ENCODE measurements at regions not wholly inside any gene's neighbourhood (a gene's known extent, or its start where the extent isn't known, plus 50 kb on each side); places are given as distances from the start of the nearest gene placed in this dataset.
"Not testable (repeated sequence)": the region's sequence is repeated elsewhere in the genome, so short reads cannot be mapped to it uniquely, and the experiment has no call there.

DNA sequence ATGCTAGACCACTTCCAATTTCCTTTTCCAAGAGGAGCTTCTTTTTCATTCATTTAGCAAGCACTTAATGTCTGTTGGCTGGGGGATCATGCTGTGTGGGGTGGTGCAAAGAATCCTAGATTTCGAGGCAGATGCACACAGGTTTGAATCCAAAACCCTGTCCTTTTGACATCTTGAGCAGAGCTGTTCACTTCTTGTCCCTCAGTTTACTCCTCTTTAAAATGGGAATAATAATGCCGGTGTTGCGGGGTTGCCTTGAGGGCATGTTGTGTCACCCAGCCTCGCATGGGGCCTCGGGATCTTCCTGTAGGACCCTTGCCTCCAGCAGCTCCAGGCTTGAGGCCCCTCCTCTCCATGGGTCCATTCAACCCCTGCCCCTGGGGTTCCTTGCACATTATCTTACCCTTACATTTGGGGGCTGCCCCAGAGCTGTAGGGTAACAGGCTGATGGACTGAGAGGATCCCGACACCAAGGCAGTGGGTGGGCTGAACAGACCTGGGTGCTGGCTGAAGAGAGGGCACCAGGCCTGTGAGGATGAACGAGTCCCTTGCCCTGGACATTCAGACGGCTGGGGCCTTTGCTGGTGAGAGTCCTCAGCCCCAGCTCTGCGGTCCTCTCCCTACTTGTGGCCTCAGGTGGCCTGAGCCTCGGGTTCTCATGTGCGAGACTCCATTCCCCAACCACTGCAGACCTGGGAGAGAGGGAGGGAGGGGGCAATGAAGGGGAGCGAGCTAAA lies 145.8 kb downstream of the BARX1 start:
- no peak for DNase-seq

DNA sequence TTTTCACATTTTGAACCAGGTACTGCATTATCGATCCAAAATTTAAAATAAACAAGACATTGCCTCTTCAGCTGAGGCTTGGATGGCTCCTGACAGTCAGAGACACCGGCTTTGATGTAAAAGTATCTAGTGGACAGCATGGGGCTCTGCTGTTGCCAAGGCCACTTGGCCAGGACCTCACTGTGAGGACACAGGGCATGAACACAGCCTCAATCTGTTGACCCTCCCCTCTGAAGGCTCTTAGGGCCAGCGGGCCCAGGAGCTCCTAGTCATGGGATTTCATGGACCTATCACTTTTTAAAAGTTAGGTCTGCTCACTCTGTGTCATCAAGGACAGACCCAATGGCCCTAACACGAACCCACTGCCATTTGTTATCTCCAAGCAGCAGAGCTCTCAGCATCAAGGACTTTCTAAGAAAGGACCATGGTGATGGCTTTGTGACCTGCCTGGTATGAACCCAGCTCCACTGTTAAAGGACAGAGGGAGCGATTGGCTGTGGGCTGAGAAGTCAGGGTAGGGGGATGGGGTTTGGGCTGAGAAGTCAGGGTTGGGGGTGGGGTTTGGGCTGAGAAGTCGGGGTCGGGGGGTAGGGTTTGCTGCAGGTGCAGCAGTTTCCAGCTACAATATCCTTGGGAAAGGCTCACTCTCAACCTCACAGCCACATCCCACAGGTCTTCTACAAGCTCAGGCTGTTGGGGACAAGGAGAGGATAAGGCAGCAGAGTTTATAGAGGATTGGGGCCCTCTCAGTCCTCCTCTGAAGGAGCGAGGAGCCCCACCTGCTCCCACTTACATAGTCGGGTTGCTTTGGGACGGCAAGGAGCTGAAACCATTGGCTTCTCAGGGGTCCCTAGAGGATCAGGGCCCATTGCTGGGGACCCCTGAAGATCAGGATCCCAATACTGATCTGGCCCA lies 146.8 kb downstream of the BARX1 start:
- no peak for DNase-seq

DNA sequence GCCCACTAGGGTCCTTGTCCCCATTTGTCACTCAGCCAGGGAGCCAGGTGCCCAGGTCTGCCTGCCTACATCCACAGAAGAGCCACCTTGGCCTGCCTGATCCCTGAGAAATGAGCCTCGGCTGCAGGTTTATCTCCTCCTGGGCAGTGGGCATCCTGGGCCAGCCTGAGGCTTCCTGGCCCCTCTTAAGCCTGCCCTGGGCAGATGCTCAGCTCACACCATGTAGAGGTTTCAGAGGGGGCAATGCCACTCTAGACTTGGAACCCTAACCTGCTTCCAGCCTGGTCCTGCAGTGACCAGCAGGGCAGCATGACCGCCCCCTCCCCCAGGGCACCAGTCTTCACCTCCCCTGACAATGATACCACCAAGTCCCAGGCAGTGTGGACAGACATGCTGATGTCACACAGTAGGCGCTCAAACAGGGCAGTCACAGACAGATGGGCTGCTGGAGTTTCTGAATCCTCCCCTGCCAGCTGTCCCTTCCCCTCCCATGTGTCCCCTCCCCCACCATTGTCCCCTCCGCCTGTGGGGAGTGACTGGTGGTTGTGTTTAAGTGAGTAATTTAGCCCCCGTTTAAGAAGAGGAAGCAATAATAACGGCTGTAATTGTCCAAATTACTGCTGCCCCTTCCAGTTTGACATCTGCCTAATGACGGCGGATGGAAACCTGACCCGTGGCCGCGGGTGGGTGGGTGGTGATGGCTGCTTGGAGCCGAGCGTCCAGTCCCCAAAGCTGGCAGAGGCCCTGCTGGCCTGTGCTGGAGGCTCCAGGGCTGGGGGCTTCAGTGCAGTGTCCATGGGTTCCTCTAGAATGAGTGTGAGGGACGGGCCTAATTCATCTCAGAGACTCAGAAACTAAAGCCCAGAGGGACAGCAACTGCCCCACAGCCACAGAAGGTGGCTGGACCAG lies 147.7 kb downstream of the BARX1 start:
- no peak for DNase-seq

GRCh38 chr9:93801581-93802284 lies 153.4 kb downstream of the BARX1 start:
- no peak for DNase-seq

- no peak for DNase-seq
Measured at GRCh38 chr9:93801120-93801519, 154.0 kb downstream of the BARX1 start.

- DNase-seq, result no peak
Measured at GRCh38 chr9:93792358-93792757, 162.8 kb downstream of the BARX1 start.

GRCh38 chr9:93786204-93786603 lies 169.0 kb downstream of the BARX1 start:
- no peak for DNase-seq

- no peak for DNase-seq
Measured at GRCh38 chr9:93776873-93777272, 178.3 kb downstream of the BARX1 start.

DNA sequence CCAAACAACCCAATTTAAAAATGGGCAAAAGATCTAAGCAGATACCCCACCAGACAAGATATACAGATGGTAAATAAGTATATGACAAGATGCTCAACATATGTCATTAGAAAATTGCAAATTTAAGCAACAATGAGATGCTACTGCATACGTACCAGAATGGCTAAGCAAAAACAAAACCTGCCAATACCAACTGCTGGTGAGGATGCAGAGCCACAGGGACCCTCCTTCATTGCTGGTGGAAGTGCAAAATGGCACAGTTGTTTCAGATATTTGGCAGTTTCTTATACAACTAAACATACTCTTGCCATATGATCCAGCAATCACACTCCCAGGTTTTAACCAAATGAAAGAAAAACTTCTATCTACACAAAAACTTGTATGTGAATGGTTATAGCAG lies 178.9 kb downstream of the BARX1 start:
- no peak for DNase-seq

GRCh38 chr9:93774331-93775102 lies 180.6 kb downstream of the BARX1 start:
- no peak for DNase-seq

DNA sequence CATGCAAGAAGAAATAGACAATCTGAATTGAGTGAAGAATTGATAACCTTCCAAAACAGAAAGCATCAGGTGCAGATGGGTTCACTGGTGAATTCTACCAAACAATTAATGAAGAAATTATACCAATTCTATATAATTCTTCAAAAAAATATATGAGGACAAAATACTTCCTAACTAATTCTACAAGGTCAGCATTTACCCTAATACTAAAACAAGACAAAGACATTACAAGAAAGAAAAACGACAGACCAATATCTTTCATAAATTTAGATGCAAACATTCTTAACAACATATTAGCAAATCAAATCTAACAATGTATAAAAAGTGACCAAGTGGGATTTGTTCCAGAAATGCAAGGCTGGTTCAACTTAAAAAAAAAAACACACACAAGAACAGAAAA lies 183.9 kb downstream of the BARX1 start:
- no peak for DNase-seq

GRCh38 chr9:93761822-93762221 lies 185.4 kb downstream of the PHF2 start:
- DNase-seq, result no peak

GRCh38 chr9:93750045-93750444 lies 173.7 kb downstream of the PHF2 start:
- DNase-seq, result no peak

DNA sequence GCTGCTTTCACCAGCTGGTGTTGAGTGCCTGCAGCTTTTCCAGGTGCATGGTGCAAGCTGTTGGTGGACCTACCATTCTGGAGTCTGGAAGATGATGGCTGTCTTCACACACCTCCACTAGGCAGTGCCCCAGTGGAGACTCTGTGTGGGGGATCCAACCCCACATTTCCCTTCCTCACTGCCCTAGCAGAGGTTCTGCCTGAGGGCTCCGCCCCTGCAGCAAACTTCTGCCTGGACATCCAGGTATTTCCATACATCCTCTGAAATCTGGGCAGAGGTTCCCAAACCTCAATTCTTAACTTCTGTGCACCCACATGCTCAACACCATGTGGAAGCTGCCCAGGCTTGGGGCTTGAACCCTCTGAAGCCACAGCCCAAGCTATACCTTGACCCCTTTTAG lies 172.4 kb downstream of the PHF2 start:
- not testable (repeated sequence) for DNase-seq

GRCh38 chr9:93731963-93732362 lies 155.6 kb downstream of the PHF2 start:
- DNase-seq, result no peak

GRCh38 chr9:93730648-93731047 lies 154.3 kb downstream of the PHF2 start:
- DNase-seq, result no peak

DNA sequence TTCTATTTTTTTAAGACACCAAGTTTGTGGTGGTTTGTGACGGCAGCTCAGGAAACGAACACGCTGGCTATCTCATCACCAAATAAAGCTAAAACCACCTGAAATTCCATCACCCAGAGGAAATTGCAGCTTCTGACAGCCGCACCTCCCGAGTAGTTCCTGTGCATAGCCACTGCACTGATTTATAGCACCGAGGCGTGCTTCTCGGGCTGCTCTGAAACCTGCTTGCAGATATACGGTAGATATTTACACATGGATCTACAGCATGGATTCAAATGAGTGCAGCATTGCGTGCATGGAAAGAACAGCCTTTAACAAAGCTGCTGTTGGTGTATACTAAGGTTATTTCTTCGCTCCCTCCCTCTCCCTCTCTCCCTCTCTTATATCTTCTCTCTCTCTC lies 153.8 kb downstream of the PHF2 start:
- no peak for DNase-seq

Measured in DMS79 (cell line).